Calu3 (cell line): ENCODE measurements at regions not wholly inside any gene's neighbourhood (a gene's known extent, or its start where the extent isn't known, plus 50 kb on each side); places are given as distances from the start of the nearest gene placed in this dataset.
"Not testable (repeated sequence)": the region's sequence is repeated elsewhere in the genome, so short reads cannot be mapped to it uniquely, and the experiment has no call there.

Source experiments
- BruUV-seq: library from RNA; stranded (reverse); fragments of 400-500 nt; replicated peaks from 2 replicates; lab custom pipeline; 2021; lab: Mats Ljungman, UMichigan
- CTCF ChIA-PET: fragments of 300-600 bp; sonication (Branson Sonifier 250); formaldehyde crosslinking; loops from one replicate; lab custom pipeline; 2022; ENCODE audit warnings: antibody characterized with exemption; lab: Charles Lee
- DNase-seq: peaks from one replicate; pipeline ENCODE4 v3.0.0; 2022
- H3K27ac Mint-ChIP-seq: one replicate; pipeline ENCODE4 v1.8.0; 2022; ENCODE audit warnings: mixed read lengths; ENCODE audit not compliant: unreplicated experiment
- H3K27me3 Mint-ChIP-seq: one replicate; pipeline ENCODE4 v1.8.0; 2022; ENCODE audit warnings: mixed read lengths; ENCODE audit not compliant: unreplicated experiment
- H3K36me3 Mint-ChIP-seq: one replicate; pipeline ENCODE4 v1.8.0; 2022; ENCODE audit warnings: mild to moderate bottlenecking, moderate library complexity, mixed read lengths; ENCODE audit not compliant: insufficient read depth, unreplicated experiment
- H3K4me1 Mint-ChIP-seq: one replicate; pipeline ENCODE4 v1.8.0; 2022; ENCODE audit warnings: mild to moderate bottlenecking, low read depth, mixed read lengths; ENCODE audit not compliant: unreplicated experiment
- H3K4me3 Mint-ChIP-seq: one replicate; pipeline ENCODE4 v1.8.0; 2022; ENCODE audit warnings: mild to moderate bottlenecking, low read depth, moderate library complexity, mixed read lengths; ENCODE audit not compliant: unreplicated experiment
- H3K9me3 Mint-ChIP-seq: one replicate; pipeline ENCODE4 v1.8.0; 2022; ENCODE audit warnings: low read depth, mixed read lengths; ENCODE audit not compliant: unreplicated experiment
- CTCF ChIP-seq: fragments of 200-600 bp; IDR thresholded peaks from one replicate; pipeline ENCODE4 v1.8.0; 2022; ENCODE audit warnings: antibody characterized with exemption; ENCODE audit not compliant: unreplicated experiment
- intact Hi-C: fragments of 100-400 bp; cut with micrococcal nuclease; formaldehyde crosslinking; loops from one replicate; pipeline ENCODE4 v1.10.0; 2022; ENCODE audit not compliant: unreplicated experiment

GRCh38 chr3:89912031-89912430 is 804.6 kb downstream of the EPHA3 start:
- H3K27ac Mint-ChIP-seq = no peak overlapping the region

GRCh38 chr3:89923921-89924610 is 816.6 kb downstream of the EPHA3 start:
- H3K4me1 Mint-ChIP-seq = no peaks in the 10 kb centered on the region
- CTCF ChIA-PET = interaction anchor here (1.1 kb wide), 1 partner anchor 9 kb away, joined by 3 read pairs; no protein-coding TSS in a partner anchor
- no peak for TF ChIP-seq CTCF
- no peak for DNase-seq
- H3K4me3 Mint-ChIP-seq = no peak overlapping the region
- intact Hi-C loops = loop anchor here (10.0 kb wide), 2 partner anchors 51 to 81 kb away; no protein-coding TSS in a partner anchor
- H3K27ac Mint-ChIP-seq = no peak overlapping the region
- no TSS peak for BruUV-seq
- no peaks in the 10 kb centered on the region for H3K27me3 Mint-ChIP-seq
- H3K9me3 Mint-ChIP-seq = peaks cover 2% of the 10 kb centered on the region
- no peaks in the 10 kb centered on the region for H3K36me3 Mint-ChIP-seq

More at GRCh38 chr3:89912031-89912430, 804.6 kb downstream of the EPHA3 start:
- no peak for TF ChIP-seq CTCF
- no peak overlapping the region for H3K4me3 Mint-ChIP-seq
- DNase-seq = no peak
- intact Hi-C loops = no loop called here
- H3K36me3 Mint-ChIP-seq = no peaks in the 10 kb centered on the region
- no peaks in the 10 kb centered on the region for H3K9me3 Mint-ChIP-seq
- H3K27me3 Mint-ChIP-seq = no peaks in the 10 kb centered on the region
- H3K4me1 Mint-ChIP-seq = no peaks in the 10 kb centered on the region
- CTCF ChIA-PET = no interaction called here
- no TSS peak for BruUV-seq

GRCh38 chr3:89925976-89926375 is 818.6 kb downstream of the EPHA3 start:
- no peak for TF ChIP-seq CTCF
- intact Hi-C loops = loop anchor here (10.0 kb wide), 2 partner anchors 49 to 79 kb away; no protein-coding TSS in a partner anchor
- BruUV-seq = no TSS peak
- DNase-seq = no peak
- no peaks in the 10 kb centered on the region for H3K4me1 Mint-ChIP-seq
- no peaks in the 10 kb centered on the region for H3K27me3 Mint-ChIP-seq
- H3K27ac Mint-ChIP-seq = no peak overlapping the region
- H3K36me3 Mint-ChIP-seq = no peaks in the 10 kb centered on the region
- peaks cover under 1% of the 10 kb centered on the region for H3K9me3 Mint-ChIP-seq
- no peak overlapping the region for H3K4me3 Mint-ChIP-seq
- CTCF ChIA-PET = interaction anchor here (0.7 kb wide), 1 partner anchor 123 kb away, joined by 4 read pairs; no protein-coding TSS in a partner anchor

- intact Hi-C loops = no loop called here
- no peaks in the 10 kb centered on the region for H3K4me1 Mint-ChIP-seq
- no peaks in the 10 kb centered on the region for H3K36me3 Mint-ChIP-seq
- H3K4me3 Mint-ChIP-seq = no peak overlapping the region
- CTCF ChIA-PET = interaction anchor here (1.0 kb wide), 1 partner anchor 9 kb away, joined by 3 read pairs; no protein-coding TSS in a partner anchor
- peaks cover 2% of the 10 kb centered on the region for H3K9me3 Mint-ChIP-seq
- no peak for DNase-seq
- H3K27ac Mint-ChIP-seq = no peak overlapping the region
- BruUV-seq = no TSS peak
- no peak for TF ChIP-seq CTCF
- H3K27me3 Mint-ChIP-seq = no peaks in the 10 kb centered on the region
Measured at GRCh38 chr3:89932882-89933281, 825.5 kb downstream of the EPHA3 start.

GRCh38 chr3:89944461-89944860 is 837.0 kb downstream of the EPHA3 start:
- CTCF ChIA-PET = not testable (repeated sequence)

More at GRCh38 chr3:89944461-89944860, 837.0 kb downstream of the EPHA3 start:
- H3K36me3 Mint-ChIP-seq, H3K4me1 Mint-ChIP-seq, H3K27me3 Mint-ChIP-seq, H3K9me3 Mint-ChIP-seq, H3K4me3 Mint-ChIP-seq, H3K27ac Mint-ChIP-seq, DNase-seq, intact Hi-C loops, BruUV-seq: not testable (repeated sequence)
